ENCODE measurements at regions not wholly inside any gene's neighbourhood (a gene's known extent, or its start where the extent isn't known, plus 50 kb on each side); places are given as distances from the start of the nearest gene placed in this dataset.

GRCh38 chr5:124087752-124088151 lies 575.8 kb downstream of the CSNK1G3 start:
- DNase-seq, result no peak
- intact Hi-C loops (cut with DNase I, micrococcal nuclease), result no loop called here
- Histone ChIP-seq H3K36me3 (ENCODE audit: low read depth) (no peaks in the 10 kb centered on the region), H3K9me3 (no peaks in the 10 kb centered on the region), H3K4me1 (ENCODE audit: low read depth) (no peaks in the 10 kb centered on the region), H3K4me3 (no peak overlapping the region)
- no peak for TF ChIP-seq CTCF (IDR thresholded peaks at IDR 0.05)
- ATAC-seq, result no peak

- no peak overlapping the region for H3K4me3 ChIP-seq
- no peak for DNase-seq
- no peaks in the 10 kb centered on the region for H3K9me3 ChIP-seq
- no peaks in the 10 kb centered on the region for H3K36me3 ChIP-seq (ENCODE audit: low read depth)
- intact Hi-C loops (cut with DNase I, micrococcal nuclease), result no loop called here
- no peak for TF ChIP-seq CTCF (IDR thresholded peaks at IDR 0.05)
- H3K4me1 ChIP-seq (ENCODE audit: low read depth), result no peaks in the 10 kb centered on the region
- ATAC-seq, result no peak
Observed at GRCh38 chr5:124080256-124080655, 568.3 kb downstream of the CSNK1G3 start.

- intact Hi-C loops (cut with DNase I, micrococcal nuclease), result no loop called here
- H3K4me1 ChIP-seq (ENCODE audit: low read depth), result no peaks in the 10 kb centered on the region
- no peak for TF ChIP-seq CTCF (IDR thresholded peaks at IDR 0.05)
- no peaks in the 10 kb centered on the region for H3K36me3 ChIP-seq (ENCODE audit: low read depth)
- no peak for ATAC-seq
- no peaks in the 10 kb centered on the region for H3K9me3 ChIP-seq
- no peak for DNase-seq
- H3K4me3 ChIP-seq, result no peak overlapping the region
Observed at GRCh38 chr5:124079062-124079461, 567.1 kb downstream of the CSNK1G3 start.

- Histone ChIP-seq H3K9me3 (no peaks in the 10 kb centered on the region), H3K4me3 (no peak overlapping the region), H3K36me3 (ENCODE audit: low read depth) (no peaks in the 10 kb centered on the region), H3K4me1 (ENCODE audit: low read depth) (no peaks in the 10 kb centered on the region)
- no peak for TF ChIP-seq CTCF (IDR thresholded peaks at IDR 0.05)
- intact Hi-C loops (cut with DNase I, micrococcal nuclease), result no loop called here
- no peak for DNase-seq
- ATAC-seq, result no peak
Observed at GRCh38 chr5:124074500-124074899, 562.5 kb downstream of the CSNK1G3 start.

GRCh38 chr5:124072570-124072969 lies 560.6 kb downstream of the CSNK1G3 start:
- intact Hi-C loops (cut with DNase I, micrococcal nuclease), result no loop called here

More at GRCh38 chr5:124072570-124072969, 560.6 kb downstream of the CSNK1G3 start:
- ATAC-seq (no peak), DNase-seq (no peak)
- Histone ChIP-seq H3K36me3 (ENCODE audit: low read depth) (no peaks in the 10 kb centered on the region), H3K4me1 (ENCODE audit: low read depth) (no peaks in the 10 kb centered on the region), H3K4me3 (no peak overlapping the region), H3K9me3 (no peaks in the 10 kb centered on the region)
- no peak for TF ChIP-seq CTCF (IDR thresholded peaks at IDR 0.05)

Measured in mucosa of descending colon (tissue), 3 donors.